Ishikawa (cell line): ENCODE measurements at regions not wholly inside any gene's neighbourhood (a gene's known extent, or its start where the extent isn't known, plus 50 kb on each side); places are given as distances from the start of the nearest gene placed in this dataset.

ENCODE experiments used
- TCF12 ChIP-seq: IDR thresholded peaks from 2 replicates; pipeline ENCODE4 v1.6.1; 2012; ENCODE audit warnings: low read depth
- YY1 ChIP-seq: IDR thresholded peaks from 2 replicates; pipeline ENCODE4 v1.6.1; 2012; ENCODE audit warnings: low read depth
- TF ChIP-seq, protein P1 (sequence below): IDR thresholded peaks from 2 replicates; pipeline ENCODE4 v1.6.1; 2012

GRCh38 chr5:53167836-53168235 lies 58.3 kb upstream of the MOCS2 start:
- TF ChIP-seq TCF12, result no peak
- no peak for TF ChIP-seq YY1
- TF ChIP-seq, protein P1, sequence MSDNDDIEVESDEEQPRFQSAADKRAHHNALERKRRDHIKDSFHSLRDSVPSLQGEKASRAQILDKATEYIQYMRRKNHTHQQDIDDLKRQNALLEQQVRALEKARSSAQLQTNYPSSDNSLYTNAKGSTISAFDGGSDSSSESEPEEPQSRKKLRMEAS, result no peak
